ENCODE measurements at regions not wholly inside any gene's neighbourhood (a gene's known extent, or its start where the extent isn't known, plus 50 kb on each side); places are given as distances from the start of the nearest gene placed in this dataset.

DNA sequence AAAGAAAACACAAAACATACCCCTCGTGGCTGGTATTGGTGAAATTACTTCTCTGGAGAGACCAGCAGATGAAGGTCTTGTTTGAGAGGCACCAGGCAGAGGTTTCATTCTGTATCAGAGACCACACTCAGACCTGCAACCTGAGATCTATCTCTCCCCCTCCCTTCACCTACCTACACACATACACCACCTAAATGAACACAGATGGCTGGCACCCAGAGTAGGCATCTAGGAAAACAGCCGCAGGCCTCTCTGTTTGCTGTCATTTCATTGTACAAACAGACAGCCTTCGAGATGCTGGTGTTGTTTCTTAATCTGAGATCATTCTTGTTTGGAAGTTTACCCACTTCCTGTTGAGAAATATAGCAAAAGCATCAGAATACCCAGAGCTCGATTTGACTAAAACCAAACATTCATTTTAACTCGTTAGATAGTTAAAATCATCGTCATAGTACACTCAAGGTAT lies 173.9 kb upstream of the SLC25A13 start:
- POLR2A ChIA-PET: no interaction called here

DNA sequence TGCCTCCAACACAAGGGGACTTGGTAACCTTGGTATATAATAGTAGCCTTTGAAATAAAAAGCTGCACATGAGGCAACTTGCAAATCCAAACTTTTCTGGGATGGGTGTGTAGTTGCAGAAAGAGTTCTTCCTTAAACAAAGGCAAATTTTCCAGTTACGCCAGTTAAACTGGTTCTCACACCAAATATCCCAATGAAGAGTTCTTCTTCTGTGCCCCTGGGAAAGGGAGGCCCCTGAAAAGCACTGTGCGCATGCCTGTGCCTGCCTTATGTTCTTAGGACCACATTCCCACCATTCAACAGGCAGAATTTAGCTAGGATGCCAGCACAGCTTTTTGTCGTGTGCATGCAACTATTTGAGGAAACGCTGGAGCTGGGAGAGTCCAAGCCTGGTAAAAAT lies 164.8 kb upstream of the SLC25A13 start:
- POLR2A ChIA-PET: no interaction called here
- CTCF ChIA-PET: no interaction called here

More for the DNA sequence above, 173.9 kb upstream of the SLC25A13 start:
- CTCF ChIA-PET: no interaction called here

DNA sequence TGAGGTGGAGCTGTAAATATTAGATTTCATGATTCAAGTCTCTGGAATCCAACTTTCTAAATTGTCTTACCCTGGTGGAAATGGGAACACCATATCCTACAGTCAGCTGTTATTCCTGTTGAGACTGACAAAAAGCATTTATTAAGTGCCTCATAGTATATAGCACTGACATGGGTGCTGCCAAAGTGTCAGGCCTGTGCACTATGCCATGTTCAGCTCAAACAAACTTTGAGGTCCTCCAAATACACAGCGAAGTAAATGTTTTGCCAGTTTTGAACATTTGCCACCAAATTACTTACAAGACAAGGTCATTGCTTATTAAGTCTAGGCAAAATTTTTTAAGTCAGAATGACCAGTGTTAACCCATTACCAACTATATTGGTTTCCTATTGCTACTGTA lies 162.9 kb upstream of the SLC25A13 start:
- ChIA-PET POLR2A (no interaction called here), CTCF (no interaction called here)

DNA sequence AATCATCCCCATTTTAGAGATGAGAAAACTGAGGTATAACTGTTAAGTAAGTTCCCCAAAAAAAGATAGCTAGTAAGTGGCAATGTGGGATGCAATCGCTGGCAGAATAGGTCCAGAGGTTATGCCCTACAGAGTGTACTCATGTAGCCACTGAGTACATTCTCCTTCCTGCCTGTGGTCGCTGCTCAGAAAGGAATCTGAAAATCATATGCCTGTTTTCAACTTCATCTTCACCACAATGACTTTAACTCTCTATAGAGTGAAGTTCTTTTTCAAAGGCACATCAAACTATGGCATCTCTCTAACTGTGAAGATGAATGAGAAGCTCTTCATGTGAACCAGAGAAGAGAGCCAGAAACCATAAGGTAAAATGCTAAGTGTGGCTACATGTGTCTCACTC lies 162.2 kb upstream of the SLC25A13 start:
- ChIA-PET CTCF (no interaction called here), POLR2A (no interaction called here)

DNA sequence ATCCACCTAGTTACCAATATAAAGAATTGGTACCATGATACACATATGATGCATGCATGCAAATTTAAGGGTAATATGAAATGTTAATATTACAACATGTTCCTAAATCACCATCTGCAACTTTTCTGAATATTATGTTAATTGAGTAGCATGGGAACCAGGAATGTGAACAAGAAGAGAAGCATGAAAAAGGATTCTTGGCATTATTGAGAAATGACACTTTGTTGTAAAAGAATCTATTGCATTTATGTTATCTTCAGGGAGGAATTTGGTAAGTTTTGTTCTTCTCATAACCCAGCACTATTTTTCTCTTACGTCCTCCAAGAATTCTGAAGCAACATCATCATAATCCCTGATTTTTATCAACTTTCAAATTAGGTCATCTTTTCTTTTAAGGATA lies 159.9 kb upstream of the SLC25A13 start:
- CTCF ChIA-PET: no interaction called here
- POLR2A ChIA-PET: no interaction called here

DNA sequence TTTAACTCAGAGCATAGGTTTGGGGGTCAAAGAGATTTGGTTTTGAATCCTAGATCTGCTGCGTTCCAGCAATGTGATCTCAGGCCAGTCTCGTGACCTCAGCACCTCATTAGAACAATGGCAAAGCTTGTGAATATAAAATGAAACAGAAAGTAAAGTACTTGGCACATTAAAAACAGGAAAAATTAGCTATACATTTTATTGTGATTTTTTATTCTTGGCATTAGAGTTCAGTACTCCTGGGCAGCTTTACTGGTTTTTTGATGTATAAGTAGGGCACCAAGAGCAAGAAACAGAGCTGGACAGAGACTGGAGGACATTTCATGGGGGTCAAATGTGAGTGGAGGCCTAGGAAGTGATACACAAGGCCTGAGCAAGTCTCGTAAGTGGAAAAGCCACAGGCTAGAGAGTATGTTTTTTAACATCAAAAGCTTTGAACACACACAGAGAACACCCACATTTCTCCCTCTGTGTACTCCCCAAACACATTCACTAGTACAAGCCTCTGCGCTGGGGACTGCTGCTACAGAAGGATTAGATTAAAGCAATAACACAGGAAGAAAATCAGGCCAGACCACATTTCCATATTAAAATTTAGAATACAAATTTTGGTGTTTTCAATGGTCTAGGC lies 157.2 kb upstream of the SLC25A13 start:
- ChIA-PET CTCF (no interaction called here), POLR2A (no interaction called here)

DNA sequence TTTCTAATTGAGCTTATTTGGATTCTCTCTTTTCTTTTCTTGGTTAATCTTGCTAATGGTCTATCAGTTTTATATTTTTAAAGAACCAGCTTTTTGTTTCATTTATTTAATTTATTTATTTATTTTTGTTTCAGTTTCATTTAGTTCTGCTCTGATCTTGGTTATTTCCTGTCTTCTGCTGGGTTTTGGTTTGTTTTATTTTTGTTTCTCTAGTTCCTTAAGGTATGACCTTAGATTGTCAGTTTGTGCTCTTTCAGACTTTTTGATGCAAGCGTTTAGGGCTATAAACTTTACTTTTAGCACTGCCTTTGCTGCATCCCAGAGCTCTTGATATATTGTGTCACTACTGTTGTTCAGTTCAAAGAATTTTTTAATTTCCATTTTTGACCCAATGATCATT lies 149.7 kb upstream of the SLC25A13 start:
- POLR2A ChIA-PET: no interaction called here

DNA sequence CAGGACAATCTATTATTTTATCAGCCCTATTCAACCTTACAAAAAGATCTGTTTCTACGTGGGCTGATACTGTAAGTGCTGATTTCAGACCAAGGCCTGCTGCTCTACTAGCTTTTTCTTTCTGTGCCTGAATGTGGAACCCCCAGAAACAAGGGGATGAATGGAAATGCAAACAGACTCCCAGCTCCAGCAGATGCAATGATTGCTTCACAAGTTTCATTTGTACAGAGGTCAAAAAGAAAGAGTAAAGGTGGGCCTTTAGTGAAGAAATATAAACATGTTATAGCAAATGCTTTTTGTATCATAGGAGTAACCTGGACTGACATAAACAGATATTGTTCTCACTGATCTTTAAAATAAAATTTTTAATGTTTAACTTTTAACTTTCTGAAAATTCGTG lies 130.2 kb upstream of the SLC25A13 start:
- POLR2A ChIA-PET: no interaction called here

More for the DNA sequence above, 149.7 kb upstream of the SLC25A13 start:
- CTCF ChIA-PET: no interaction called here

DNA sequence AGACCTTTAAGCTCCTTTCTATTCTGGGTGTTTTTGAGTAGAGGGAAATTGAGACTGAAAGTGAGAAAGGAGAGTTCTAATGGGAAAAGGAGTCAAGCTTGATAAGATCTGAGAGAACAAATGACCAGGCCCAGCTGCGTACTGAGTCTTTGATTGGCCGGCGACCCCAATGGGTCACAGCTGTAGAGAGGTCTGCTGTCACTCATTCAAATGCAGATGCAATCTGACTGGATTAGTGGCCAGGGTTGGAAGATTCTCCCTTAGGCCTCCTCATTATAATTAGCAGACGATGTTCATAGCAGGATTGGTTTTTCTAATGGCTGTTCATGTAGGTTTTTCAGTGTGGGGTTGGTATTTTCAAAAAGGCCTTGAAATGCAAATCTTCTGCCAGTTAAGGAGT lies 127.2 kb upstream of the SLC25A13 start:
- CTCF ChIA-PET: no interaction called here
- POLR2A ChIA-PET: no interaction called here

More for the DNA sequence above, 130.2 kb upstream of the SLC25A13 start:
- CTCF ChIA-PET: no interaction called here

DNA sequence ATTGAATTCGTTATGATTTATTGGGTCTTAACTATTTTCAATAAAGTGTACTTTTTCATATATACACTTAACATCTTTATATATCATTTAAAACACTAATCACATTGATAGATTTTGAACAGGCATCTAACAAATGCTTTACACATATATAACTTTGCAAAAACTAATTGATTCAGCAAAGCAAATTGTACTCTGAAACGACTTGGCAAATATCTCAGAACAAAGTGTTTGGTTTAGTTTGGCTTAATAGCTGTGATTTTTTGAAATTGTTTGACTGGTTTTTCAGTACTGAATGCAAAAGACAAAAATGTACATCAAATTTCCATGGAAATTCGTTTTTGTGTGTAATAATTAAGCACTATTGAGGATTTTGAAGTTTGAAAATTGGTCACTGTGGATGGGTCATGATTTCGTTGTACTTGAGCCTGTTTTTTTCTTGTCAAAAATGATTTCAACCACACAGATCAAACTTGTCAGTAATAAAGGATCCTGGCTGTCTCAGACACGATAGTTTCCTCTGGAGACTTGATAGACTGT lies 125.3 kb upstream of the SLC25A13 start:
- ChIA-PET POLR2A (no interaction called here), CTCF (interaction anchor here (0.6 kb wide), 1 partner anchor 62 kb away, joined by 3 read pairs; no protein-coding TSS in a partner anchor)

DNA sequence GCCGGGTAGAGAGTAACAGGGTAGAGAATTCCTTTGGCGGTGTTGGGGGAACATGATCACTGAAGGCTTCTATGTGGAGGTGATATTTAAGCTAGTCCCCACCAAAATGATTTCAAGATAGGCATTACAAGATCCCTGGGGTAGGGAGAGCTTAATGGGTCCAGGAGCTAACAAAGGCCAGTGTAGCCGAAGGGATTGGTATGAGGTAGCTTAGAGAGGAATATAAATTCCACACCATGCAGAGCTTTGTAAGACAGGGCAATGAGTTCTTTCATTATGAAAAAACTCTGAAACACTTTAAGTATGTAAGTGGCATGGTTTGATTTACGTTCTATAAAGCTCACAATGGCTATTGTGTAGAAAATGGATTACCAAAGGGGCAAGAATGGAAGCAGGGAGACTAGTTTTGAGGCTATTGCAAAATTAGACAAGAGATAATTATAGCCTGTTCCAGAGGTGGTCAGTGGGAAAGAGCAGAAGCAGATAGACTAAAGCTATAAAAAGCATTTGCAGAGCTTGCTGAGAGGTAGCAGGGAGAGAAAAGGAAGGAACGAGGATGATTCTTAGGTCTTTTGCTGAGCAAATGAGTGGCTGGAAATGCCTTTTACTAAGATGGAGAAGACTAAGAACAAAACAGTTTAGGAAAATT lies 119.7 kb upstream of the SLC25A13 start:
- CTCF ChIA-PET: no interaction called here
- POLR2A ChIA-PET: no interaction called here

DNA sequence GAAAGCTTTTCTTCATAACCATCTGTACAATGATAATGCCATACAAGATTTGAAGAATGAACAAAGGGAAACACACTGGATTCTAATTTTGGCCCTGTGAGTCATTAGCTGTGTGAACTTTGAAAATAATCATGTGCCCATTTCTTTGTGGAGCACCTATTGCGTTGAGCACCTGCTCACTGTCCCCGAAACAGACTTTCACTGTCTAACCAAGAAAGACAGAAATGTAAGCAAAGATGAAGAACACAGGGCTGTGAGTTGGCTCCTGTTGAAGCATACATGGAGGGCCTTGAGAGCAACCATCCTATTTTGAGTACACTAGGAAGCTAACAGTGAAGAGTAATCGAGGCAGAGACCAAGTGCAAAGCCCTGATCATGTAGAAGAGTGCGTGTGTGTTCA lies 118.4 kb upstream of the SLC25A13 start:
- CTCF ChIA-PET: no interaction called here
- POLR2A ChIA-PET: no interaction called here

DNA sequence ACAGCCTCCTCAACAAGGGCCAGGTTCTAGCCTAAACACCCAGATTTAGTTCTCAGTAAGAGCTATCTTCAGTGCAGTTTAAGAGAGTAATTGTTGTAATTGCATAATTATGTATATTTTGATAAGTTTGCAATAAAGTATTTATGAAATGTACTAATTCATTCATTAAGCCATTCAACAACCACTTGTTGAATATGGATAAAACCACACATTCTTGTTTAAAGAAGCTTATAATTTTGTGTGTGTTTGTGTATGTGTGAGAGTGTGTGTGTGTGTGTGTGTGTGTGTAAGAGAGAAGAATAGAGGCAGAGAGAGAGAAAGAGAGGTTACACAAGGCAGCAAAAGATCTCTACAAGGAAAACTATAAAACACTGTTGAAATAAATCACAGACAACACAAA lies 115.0 kb upstream of the SLC25A13 start:
- ChIA-PET CTCF (no interaction called here), POLR2A (no interaction called here)

DNA sequence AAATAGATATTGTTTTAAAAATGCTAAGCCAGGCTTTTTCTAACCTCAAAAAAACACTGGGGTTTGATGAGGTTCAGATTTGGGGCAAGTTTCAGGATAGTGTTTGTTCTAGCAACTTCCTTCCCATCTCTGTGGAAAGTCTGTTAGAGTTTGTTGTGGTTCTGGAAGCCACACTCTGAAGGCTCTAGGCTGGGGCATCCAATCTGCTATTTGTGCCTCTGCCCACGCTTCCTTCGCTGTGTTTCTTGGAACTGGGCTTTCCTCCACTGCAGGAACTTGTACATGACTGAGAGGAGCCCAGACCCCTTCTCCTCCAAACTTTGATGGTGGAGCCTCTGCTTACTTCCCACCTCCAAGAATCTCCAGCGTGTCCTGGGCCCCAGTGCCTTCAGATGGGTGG lies 108.5 kb upstream of the SLC25A13 start:
- ChIA-PET POLR2A (no interaction called here), CTCF (no interaction called here)

DNA sequence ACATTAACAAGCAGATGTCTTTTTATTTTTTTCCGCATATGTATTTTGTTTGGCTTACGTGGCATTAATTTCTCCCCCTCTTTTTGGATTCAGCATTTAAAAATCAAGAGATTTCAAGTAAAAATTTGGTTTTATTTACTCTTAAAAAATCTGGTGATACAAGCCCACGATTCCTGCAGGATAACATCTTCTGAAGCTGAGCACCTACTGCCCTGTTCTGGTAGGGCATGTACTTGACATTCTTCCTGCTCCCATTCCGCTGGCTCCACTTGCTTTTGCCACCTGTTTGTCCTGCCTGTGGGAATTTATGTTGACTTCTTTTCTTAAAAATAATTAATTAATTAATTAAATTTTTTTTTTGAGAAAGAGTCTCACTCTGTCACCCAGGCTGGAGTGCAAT lies 105.2 kb upstream of the SLC25A13 start:
- ChIA-PET POLR2A (no interaction called here), CTCF (no interaction called here)

DNA sequence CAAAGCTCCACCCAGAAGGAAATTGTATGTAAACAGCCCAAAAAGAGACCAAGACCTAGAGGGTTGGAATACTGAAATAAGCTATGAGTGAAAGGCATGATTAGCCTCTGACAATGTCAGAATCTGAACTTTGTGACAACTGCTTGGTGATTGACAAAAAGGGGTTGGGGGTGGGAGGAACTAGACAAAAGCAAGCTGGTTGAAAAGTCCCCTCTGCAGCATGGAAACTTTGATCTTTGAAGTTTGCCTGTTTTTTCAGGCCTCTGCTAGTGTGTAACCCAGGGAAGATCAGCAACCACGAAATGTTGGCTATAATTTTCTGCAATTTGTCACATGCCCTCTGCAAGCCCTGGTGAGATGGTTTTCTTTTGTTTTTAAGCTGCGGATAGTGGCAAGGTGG lies 104.8 kb upstream of the SLC25A13 start:
- ChIA-PET CTCF (no interaction called here), POLR2A (no interaction called here)

DNA sequence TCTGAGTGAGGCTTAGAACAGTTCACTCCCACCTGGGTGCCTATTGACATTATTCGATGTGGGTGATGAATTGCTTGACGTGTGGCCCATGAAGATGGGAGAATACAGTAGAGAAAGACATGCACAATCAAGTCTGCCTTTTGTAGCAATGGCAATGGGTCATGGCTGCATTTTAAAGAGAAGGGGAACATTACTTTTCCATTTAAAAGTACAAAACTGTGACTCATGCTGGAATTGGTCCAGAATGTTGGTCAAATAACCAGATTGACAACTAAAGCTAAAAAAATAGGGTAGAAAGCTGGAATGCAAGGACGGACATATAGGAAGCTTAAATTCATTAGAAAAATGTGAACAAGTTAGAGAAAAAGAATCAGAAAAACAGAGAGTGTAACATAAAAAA lies 104.1 kb upstream of the SLC25A13 start:
- CTCF ChIA-PET: no interaction called here
- POLR2A ChIA-PET: no interaction called here

DNA sequence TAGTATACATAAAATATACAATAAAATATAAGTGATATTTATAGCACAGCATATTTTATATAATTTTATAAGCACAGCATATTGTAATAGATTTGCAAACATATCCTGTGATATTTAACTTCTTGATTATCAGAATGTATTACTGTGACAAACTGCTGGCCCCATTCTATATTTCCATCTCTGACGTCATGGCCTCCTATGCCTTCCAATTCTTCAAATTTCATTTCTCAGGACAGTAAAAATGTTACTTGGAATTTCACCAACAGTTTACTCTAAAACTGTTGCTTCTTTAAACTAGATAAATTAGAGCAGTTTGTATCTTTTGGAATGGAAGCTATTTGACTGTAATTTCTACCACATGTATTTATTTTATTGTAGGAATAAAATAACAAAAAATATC lies 102.5 kb upstream of the SLC25A13 start:
- CTCF ChIA-PET: no interaction called here
- POLR2A ChIA-PET: no interaction called here

DNA sequence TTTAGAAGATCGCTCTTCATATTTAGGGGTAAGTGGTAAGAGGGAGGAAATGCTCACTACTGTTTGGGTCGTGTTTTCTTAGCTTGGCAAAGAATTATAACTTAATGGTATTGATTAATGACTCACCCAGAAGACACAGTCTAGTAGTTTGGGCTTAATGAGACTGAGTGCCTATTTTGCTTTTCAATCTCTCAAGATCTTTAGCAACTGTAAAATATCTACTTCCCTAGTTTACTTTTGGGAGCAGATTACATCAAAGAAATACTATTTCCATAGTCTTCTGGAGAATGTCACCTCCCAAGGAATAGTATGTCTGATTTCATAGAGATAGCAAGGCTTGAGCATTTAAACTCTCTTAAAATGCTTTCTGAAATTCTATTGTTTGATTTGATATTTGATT lies 100.5 kb upstream of the SLC25A13 start:
- POLR2A ChIA-PET: no interaction called here
- CTCF ChIA-PET: no interaction called here

DNA sequence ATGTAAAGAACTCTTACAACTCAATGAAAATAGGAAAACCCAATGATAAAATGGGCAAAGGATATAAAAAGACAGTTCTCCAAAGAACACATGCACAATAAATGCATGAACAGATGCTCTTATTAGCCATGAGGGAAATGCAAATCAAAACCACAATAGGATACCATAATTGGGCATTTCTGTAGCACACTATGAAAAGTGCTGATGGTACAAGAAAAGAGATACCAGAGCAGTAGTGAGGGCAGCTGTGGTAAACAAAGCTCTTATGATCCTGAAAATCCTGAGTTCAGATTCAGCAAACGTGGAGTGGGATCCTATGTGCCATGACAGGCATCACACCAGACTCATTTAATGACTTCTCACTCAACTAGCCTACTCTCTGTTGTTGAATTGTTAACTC lies 96.7 kb upstream of the SLC25A13 start:
- ChIA-PET CTCF (no interaction called here), POLR2A (no interaction called here)

DNA sequence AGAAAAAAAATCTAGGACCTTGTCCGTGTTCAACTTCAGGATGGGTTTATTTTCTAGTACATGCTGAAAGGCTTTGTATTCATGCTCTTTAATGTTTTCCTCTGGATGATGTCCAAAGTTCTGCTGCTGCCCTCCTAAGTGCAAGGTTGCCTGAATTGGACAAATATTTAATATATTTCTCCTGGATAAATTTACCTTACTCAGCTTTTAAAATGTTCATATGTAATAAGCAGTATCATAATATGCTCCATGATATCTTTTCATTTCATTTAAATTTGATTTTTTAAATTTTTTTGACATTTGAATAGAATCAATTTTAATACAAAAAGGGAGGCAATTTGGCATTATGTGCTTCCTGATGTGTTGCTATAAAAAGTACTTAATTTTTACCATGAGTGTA lies 95.9 kb upstream of the SLC25A13 start:
- ChIA-PET POLR2A (no interaction called here), CTCF (no interaction called here)

DNA sequence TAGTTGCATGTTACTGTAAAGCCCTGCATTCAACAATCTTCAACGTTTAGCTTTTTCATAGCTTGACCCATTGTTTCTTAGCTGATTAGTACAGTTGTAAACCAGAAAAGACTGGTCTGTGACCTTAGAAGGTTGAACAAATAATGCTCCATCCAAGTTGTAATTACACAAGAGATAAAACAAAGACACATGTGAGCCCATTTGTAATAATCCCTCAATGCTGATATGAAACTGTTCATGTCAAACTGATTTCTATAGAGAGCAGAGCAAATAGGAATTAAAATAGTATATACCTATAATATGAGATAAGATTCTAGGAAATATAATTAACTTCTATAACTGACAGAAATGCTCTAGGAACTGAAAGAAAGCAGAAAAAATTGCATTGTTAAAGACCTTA lies 94.7 kb upstream of the SLC25A13 start:
- ChIA-PET CTCF (no interaction called here), POLR2A (no interaction called here)

All from activated CD8-positive, alpha-beta memory T cell treated with anti-CD3 and anti-CD28 coated beads for 36 hours (primary cell).